Mucosa of descending colon (tissue), 3 donors: ENCODE measurements at regions not wholly inside any gene's neighbourhood (a gene's known extent, or its start where the extent isn't known, plus 50 kb on each side); places are given as distances from the start of the nearest gene placed in this dataset.

ENCODE experiments used
- ATAC-seq: fragments of 200-7000 bp; cut with Tn5 transposase; one replicate; pipeline ENCODE4 v1.9.1; 2020; ENCODE audit warnings: mild to moderate bottlenecking, moderate library complexity
- DNase-seq, 3 donors: peaks; one replicate each; pipeline ENCODE4 v3.0.0-alpha.2; 2020
- H3K36me3 ChIP-seq: fragments of 200-600 bp; one replicate; pipeline ENCODE4 v1.8.0; 2021; ENCODE audit warnings: low read depth, mild to moderate bottlenecking
- H3K4me1 ChIP-seq: fragments of 200-600 bp; one replicate; pipeline ENCODE4 v1.8.0; 2021; ENCODE audit warnings: low read depth, mild to moderate bottlenecking
- H3K4me3 ChIP-seq: fragments of 200-600 bp; one replicate; pipeline ENCODE4 v1.8.0; 2021; ENCODE audit warnings: mild to moderate bottlenecking
- H3K9me3 ChIP-seq: fragments of 200-600 bp; one replicate; pipeline ENCODE4 v1.8.0; 2021; ENCODE audit warnings: mild to moderate bottlenecking
- CTCF ChIP-seq: fragments of 200-600 bp; IDR thresholded peaks from one replicate; pipeline ENCODE4 v1.8.0; 2022; ENCODE audit warnings: antibody characterized with exemption, mild to moderate bottlenecking
- intact Hi-C, 2 donors: fragments of 100-400 bp; cut with DNase I in 1 of 2; cut with micrococcal nuclease in 1 of 2; formaldehyde crosslinking; loops; one replicate each; pipeline versions ENCODE4 v1.11.0 to v1.11.1; 2022; cut with DNase I, micrococcal nuclease
- donor health status: DM: no; HTN: no; CAD: no; lungs with moderate emphysema.
- donor health status: DM: no; HTN: no; CAD: no.
- donor health status: DM: no; HTN: yes; CAD: no.

GRCh38 chr12:98359856-98360255 lies 155.5 kb upstream of the TMPO start:
- Histone ChIP-seq H3K9me3 (no peaks in the 10 kb centered on the region), H3K4me3 (no peak overlapping the region), H3K36me3 (no peaks in the 10 kb centered on the region), H3K4me1 (no peaks in the 10 kb centered on the region)
- DNase-seq = no peak
- no peak for ATAC-seq
- intact Hi-C loops = no loop called here
- TF ChIP-seq CTCF = no peak

- TF ChIP-seq CTCF = no peak
- no peak for ATAC-seq
- intact Hi-C loops = no loop called here
- no peaks in the 10 kb centered on the region for H3K36me3 ChIP-seq
- H3K4me3 ChIP-seq = no peak overlapping the region
- no peaks in the 10 kb centered on the region for H3K9me3 ChIP-seq
- H3K4me1 ChIP-seq = no peaks in the 10 kb centered on the region
- DNase-seq = no peak
Observed at GRCh38 chr12:98360401-98360800, 155.0 kb upstream of the TMPO start.

GRCh38 chr12:98369581-98369980 lies 145.8 kb upstream of the TMPO start:
- TF ChIP-seq CTCF = no peak
- H3K4me1 ChIP-seq = no peaks in the 10 kb centered on the region
- no peak overlapping the region for H3K4me3 ChIP-seq
- no peak for ATAC-seq
- H3K36me3 ChIP-seq = no peaks in the 10 kb centered on the region
- H3K9me3 ChIP-seq = no peaks in the 10 kb centered on the region
- intact Hi-C loops = no loop called here
- no peak for DNase-seq

GRCh38 chr12:98370976-98371375 lies 144.4 kb upstream of the TMPO start:
- Histone ChIP-seq H3K4me3 (no peak overlapping the region), H3K36me3 (no peaks in the 10 kb centered on the region), H3K9me3 (no peaks in the 10 kb centered on the region), H3K4me1 (no peaks in the 10 kb centered on the region)
- ATAC-seq (no peak), DNase-seq (no peak)
- TF ChIP-seq CTCF = no peak
- intact Hi-C loops = no loop called here

GRCh38 chr12:98371419-98371818 lies 144.0 kb upstream of the TMPO start:
- no peaks in the 10 kb centered on the region for H3K4me1 ChIP-seq
- no peaks in the 10 kb centered on the region for H3K36me3 ChIP-seq
- TF ChIP-seq CTCF = no peak
- no peak for DNase-seq
- intact Hi-C loops = no loop called here
- no peak overlapping the region for H3K4me3 ChIP-seq
- ATAC-seq = no peak
- H3K9me3 ChIP-seq = no peaks in the 10 kb centered on the region

- H3K4me3 ChIP-seq = no peak overlapping the region
- no peak for DNase-seq
Observed at GRCh38 chr12:98372340-98373024, 142.9 kb upstream of the TMPO start.

More at GRCh38 chr12:98372340-98373024, 142.9 kb upstream of the TMPO start:
- intact Hi-C loops = no loop called here
- H3K4me1 ChIP-seq = no peaks in the 10 kb centered on the region
- no peak for TF ChIP-seq CTCF
- ATAC-seq = no peak
- H3K36me3 ChIP-seq = no peaks in the 10 kb centered on the region
- no peaks in the 10 kb centered on the region for H3K9me3 ChIP-seq
